Effector memory CD8-positive, alpha-beta T cell (primary cell): ENCODE measurements at regions not wholly inside any gene's neighbourhood (a gene's known extent, or its start where the extent isn't known, plus 50 kb on each side); places are given as distances from the start of the nearest gene placed in this dataset.

Source experiments
- ATAC-seq: fragments of 150-1000 bp; cut with Tn5 transposase; replicated peaks from 2 replicates; pipeline ENCODE4 v1.10.0; 2021; ENCODE audit warnings: mild to moderate bottlenecking, moderate library complexity
- DNase-seq, 3 experiments: peaks; one replicate each; pipeline ENCODE4 v3.0.0; 2021
- H3K27ac Mint-ChIP-seq, 2 donors: one replicate each; pipeline ENCODE4 v1.8.0; 2022; ENCODE audit warnings: mild to moderate bottlenecking in 2 of 2, mixed read lengths in 2 of 2, moderate library complexity in 2 of 2
- H3K27me3 Mint-ChIP-seq, 2 donors: one replicate each; pipeline ENCODE4 v1.8.0; 2022; ENCODE audit warnings: mixed read lengths in 2 of 2
- H3K36me3 Mint-ChIP-seq: one replicate; pipeline ENCODE4 v1.8.0; 2022; ENCODE audit warnings: mild to moderate bottlenecking, moderate library complexity, mixed read lengths; ENCODE audit not compliant: insufficient read depth
- H3K4me1 Mint-ChIP-seq, 2 donors: one replicate each; pipeline ENCODE4 v1.8.0; 2022; ENCODE audit warnings: low read depth in 2 of 2, mixed read lengths in 2 of 2
- H3K4me3 Mint-ChIP-seq, 2 donors: one replicate each; pipeline ENCODE4 v1.8.0; 2022; ENCODE audit warnings: mild to moderate bottlenecking in 2 of 2, mixed read lengths in 2 of 2, moderate library complexity in 2 of 2
- H3K9me3 Mint-ChIP-seq, 2 donors: one replicate each; pipeline ENCODE4 v1.8.0; 2022; ENCODE audit warnings: mixed read lengths in 2 of 2

DNA sequence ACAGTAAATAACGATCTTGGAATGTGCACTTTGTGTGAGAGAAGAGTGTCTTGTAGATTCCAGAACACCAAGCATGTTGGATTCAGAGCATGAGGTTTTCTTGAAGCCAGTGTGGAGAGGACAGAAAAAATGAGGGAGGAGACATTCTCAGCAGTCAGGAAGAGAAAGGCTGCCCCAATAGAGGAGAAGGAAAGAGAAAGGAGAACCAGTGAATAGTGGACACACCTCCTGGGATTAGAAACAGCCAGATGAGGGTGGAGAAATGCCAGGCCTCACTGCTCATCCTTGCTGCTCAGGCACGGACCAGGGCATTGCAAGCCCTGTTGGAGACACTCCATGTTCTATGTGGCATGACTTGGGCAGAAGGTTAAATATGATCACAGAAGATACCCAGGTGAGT is 69.0 kb upstream of the KAZN start:
- no peaks in the 10 kb centered on the region for H3K4me1 Mint-ChIP-seq
- no peak overlapping the region for H3K4me3 Mint-ChIP-seq
- H3K27ac Mint-ChIP-seq: no peak overlapping the region

DNA sequence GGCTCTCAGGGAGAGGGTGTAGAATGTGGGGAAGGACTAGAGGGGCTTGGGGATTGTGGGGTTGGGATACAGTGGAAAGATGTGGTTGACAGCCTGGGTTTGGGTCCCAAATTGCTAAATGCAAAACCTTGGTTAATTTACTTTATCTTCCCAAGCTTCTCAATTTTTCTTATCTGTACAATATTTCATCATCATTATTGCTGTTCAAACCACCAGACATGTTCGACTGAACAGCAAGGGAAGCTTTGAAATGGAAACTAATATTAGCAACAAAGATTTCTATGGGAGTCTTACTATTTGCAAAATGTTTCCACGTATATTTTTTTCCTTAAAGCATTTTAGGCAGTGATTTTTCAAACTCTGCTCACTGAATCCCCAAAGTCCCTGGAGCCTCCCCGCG is 67.0 kb upstream of the KAZN start:
- H3K4me1 Mint-ChIP-seq: no peaks in the 10 kb centered on the region
- no peaks in the 10 kb centered on the region for H3K36me3 Mint-ChIP-seq
- peaks cover 0 to 9% of the 10 kb centered on the region in 2 donors for H3K9me3 Mint-ChIP-seq
- no peak for ATAC-seq
- no peak for DNase-seq
- H3K27me3 Mint-ChIP-seq: peaks cover 7 to 20% of the 10 kb centered on the region in 2 donors
- H3K4me3 Mint-ChIP-seq: no peak overlapping the region
- H3K27ac Mint-ChIP-seq: no peak overlapping the region

More for the DNA sequence above, 69.0 kb upstream of the KAZN start:
- no peak for DNase-seq
- no peak for ATAC-seq
- Mint-ChIP-seq H3K36me3 (no peaks in the 10 kb centered on the region), H3K9me3 (peaks cover 0 to 9% of the 10 kb centered on the region in 2 donors), H3K27me3 (peaks cover 0 to 17% of the 10 kb centered on the region in 2 donors)

DNA sequence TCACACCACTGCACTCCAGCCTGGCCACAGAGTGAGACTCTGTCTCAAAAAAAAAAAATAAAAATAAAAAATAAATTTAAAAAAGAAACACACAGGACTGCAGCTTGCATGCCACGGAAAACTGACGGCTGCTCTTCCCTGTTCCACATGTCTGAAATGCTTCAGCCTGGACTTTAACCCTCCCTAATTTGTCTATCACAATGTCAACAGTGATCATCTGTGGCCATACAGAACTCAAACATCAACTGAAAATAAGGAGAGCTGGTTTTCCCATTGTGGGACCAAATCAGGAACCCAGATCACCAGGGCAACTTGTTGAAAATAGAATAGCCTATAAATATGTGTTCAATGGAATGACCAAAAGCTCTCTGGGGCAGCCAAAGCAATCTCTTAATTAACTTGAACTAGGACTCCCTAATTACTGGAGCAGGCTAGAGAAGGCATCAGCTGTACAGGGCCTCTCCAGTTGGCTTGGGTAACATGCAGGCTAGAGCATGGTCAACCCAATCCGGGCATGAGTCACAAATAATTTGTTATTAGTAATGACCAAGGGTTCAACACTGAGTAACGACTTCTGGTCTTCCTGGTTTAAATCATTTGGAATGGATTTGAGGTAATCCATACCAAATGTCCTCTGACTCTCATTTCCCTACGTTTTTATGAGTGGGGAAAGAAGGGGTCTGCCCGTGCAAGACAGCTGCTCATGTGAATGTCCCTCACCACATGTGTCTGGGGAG is 62.7 kb upstream of the KAZN start:
- no peak overlapping the region for H3K4me3 Mint-ChIP-seq
- no peak overlapping the region for H3K27ac Mint-ChIP-seq
- peaks cover 7 to 11% of the 10 kb centered on the region in 2 donors for H3K27me3 Mint-ChIP-seq
- DNase-seq (no peak), ATAC-seq (no peak)
- H3K4me1 Mint-ChIP-seq: no peaks in the 10 kb centered on the region
- H3K9me3 Mint-ChIP-seq: no peaks in the 10 kb centered on the region
- H3K36me3 Mint-ChIP-seq: no peaks in the 10 kb centered on the region

DNA sequence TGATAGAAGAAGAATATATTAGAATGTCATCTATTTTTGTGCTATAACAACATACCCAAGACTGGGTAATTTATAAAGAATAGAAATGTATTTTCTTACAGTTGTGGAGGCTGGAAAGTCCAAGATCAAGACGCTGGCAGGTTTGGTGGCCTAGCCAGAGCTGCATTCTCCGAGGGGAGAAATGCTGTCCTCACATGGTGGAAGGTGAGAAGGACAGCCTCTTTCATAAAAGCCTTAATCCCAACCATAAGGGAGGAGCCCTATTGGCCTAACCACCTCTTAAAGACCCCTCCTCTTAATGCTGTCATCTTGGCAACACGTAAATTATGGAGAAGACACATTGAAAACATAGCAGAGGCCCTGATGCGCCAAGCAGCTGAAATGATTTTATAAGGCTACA is 60.1 kb upstream of the KAZN start:
- Mint-ChIP-seq H3K36me3 (no peaks in the 10 kb centered on the region), H3K27ac (no peak overlapping the region), H3K4me3 (no peak overlapping the region)

DNA sequence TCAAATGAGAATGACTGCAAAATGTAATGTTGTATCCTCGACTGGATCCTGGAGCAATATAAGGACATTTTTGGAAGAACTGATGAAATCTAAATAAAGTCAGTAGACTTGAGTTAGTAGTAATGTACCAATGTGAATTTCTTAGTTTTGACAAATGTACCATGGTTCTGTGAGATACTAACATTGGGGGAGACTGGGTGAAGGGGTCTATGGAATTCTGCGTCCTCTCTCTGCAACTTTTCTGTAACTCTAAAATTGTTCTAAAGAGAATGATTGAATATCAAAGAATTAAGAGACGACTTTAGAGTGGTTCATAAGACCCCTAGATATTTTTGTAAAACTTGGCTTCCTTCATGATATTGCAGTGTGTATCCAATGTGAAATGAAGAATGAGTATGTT is 59.2 kb upstream of the KAZN start:
- Mint-ChIP-seq H3K27me3 (peaks cover 7 to 17% of the 10 kb centered on the region in 2 donors), H3K36me3 (no peaks in the 10 kb centered on the region), H3K4me1 (no peaks in the 10 kb centered on the region), H3K4me3 (no peak overlapping the region), H3K9me3 (no peaks in the 10 kb centered on the region), H3K27ac (no peak overlapping the region)
- ATAC-seq (no peak), DNase-seq (no peak)

More for the DNA sequence above, 60.1 kb upstream of the KAZN start:
- DNase-seq (no peak), ATAC-seq (no peak)
- H3K27me3 Mint-ChIP-seq: peaks cover 7 to 17% of the 10 kb centered on the region in 2 donors
- no peaks in the 10 kb centered on the region for H3K4me1 Mint-ChIP-seq
- H3K9me3 Mint-ChIP-seq: no peaks in the 10 kb centered on the region

DNA sequence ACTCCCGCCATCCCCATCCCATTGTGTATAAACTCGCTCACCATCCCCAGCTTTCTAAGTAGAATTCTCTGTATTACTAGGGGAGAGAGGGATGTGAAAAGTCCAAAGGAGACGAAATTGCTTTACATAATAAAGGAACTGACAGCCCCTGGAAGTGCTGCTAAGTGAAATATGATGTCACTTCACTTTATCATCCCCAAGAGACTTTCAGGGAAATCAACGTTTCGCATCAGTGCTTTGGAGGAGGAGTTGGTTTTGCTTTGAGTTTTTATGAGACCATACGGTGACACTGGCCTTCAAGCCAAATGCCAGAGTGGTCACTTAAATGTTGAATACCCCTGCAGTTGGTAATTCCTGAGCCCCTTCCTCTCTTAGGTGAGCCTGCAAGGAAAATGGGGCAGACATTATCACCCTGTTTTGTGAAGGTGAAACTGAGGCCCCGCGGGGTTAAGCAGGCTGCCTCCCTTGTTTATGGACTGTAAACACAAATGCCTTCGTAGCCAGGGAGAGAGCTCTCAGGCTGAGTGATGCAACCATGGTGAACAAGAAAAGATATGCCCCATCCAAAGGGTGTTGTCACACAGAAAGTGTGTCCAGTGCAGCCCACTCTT is 58.4 kb upstream of the KAZN start:
- H3K4me3 Mint-ChIP-seq: no peak overlapping the region
- H3K4me1 Mint-ChIP-seq: no peaks in the 10 kb centered on the region
- no peaks in the 10 kb centered on the region for H3K9me3 Mint-ChIP-seq
- H3K27me3 Mint-ChIP-seq: peaks cover 5 to 15% of the 10 kb centered on the region in 2 donors
- H3K27ac Mint-ChIP-seq: no peak overlapping the region
- ATAC-seq (no peak), DNase-seq (no peak)
- no peaks in the 10 kb centered on the region for H3K36me3 Mint-ChIP-seq

DNA sequence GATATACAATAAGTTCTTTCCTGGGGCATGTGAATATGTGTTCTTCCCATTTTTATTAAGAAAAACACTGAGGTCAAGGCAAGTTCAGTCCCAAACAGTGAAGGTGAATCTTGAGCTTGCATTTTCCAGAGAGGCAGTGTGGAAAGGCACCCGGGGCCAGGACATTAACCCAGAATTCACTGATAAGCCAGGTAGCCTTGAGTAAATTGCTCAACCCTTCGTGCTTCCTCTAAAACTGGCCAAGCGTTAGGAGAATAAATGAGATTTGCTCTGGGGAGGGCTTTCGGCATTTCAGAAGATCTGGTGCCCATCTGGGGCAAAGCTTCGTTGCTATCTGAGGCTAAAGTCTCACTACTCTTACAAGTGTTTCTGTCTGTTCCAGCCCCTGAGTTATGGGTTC is 57.1 kb upstream of the KAZN start:
- H3K27me3 Mint-ChIP-seq: peaks cover 15 to 24% of the 10 kb centered on the region in 2 donors
- ATAC-seq (no peak), DNase-seq (no peak)
- H3K36me3 Mint-ChIP-seq: no peaks in the 10 kb centered on the region
- no peak overlapping the region for H3K4me3 Mint-ChIP-seq
- H3K4me1 Mint-ChIP-seq: no peaks in the 10 kb centered on the region
- H3K27ac Mint-ChIP-seq: no peak overlapping the region
- H3K9me3 Mint-ChIP-seq: no peaks in the 10 kb centered on the region

DNA sequence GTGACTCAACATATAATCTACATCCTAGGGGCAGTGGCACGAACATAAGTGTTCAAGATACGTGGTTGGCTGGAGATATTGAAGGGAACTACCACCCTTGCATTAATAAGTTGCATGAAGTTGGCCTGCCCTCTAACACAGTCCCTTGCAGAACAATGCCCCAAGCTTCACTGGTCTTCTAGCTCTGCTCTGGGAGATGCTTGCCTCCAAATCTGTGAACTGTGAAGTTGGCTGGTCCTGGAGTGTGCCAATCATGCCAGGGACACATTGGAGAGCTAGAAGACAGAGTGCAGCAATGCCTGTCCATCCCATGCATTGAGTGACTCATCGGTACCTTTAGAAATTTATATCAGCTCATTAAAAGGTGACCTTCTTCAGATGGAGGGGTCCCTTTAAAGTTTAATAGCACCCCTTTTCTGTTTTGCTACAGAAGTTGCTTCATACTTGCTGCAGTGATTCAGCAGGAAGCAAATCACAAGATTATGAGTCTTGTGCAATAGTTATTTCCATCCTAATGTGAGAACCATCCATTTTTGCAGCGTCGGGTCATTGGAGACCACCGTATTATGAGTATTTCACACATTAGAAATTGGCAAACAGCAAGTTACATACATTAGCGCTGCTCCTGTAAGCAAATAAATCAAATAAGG is 55.2 kb upstream of the KAZN start:
- Mint-ChIP-seq H3K36me3 (no peaks in the 10 kb centered on the region), H3K27me3 (peaks cover 15 to 31% of the 10 kb centered on the region in 2 donors), H3K27ac (no peak overlapping the region), H3K4me3 (no peak overlapping the region), H3K4me1 (no peaks in the 10 kb centered on the region), H3K9me3 (no peaks in the 10 kb centered on the region)
- DNase-seq (no peak), ATAC-seq (no peak)

DNA sequence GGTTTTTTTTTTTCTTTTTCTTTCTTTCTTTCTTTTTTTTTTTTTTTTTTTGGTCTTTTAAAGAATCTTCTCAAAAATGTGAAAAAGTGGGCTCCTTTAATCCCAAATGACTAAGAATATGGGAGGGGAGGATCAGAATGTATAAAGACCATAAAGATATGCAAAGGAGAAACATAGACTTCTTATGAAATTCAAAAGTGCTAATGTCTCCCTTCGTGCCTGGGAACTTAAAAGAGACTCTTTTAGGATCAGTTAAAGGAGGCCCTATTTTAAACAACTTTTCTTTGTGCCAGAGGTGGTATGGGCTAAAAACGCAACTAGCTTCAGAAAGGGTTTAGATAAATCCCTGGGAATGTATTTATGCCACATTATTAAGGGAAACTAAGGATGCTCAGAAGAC is 54.2 kb upstream of the KAZN start:
- Mint-ChIP-seq H3K4me1 (no peaks in the 10 kb centered on the region), H3K27me3 (peaks cover 15 to 31% of the 10 kb centered on the region in 2 donors), H3K9me3 (no peaks in the 10 kb centered on the region), H3K36me3 (no peaks in the 10 kb centered on the region), H3K4me3 (no peak overlapping the region), H3K27ac (no peak overlapping the region)
- DNase-seq: no peak
- ATAC-seq: no peak

DNA sequence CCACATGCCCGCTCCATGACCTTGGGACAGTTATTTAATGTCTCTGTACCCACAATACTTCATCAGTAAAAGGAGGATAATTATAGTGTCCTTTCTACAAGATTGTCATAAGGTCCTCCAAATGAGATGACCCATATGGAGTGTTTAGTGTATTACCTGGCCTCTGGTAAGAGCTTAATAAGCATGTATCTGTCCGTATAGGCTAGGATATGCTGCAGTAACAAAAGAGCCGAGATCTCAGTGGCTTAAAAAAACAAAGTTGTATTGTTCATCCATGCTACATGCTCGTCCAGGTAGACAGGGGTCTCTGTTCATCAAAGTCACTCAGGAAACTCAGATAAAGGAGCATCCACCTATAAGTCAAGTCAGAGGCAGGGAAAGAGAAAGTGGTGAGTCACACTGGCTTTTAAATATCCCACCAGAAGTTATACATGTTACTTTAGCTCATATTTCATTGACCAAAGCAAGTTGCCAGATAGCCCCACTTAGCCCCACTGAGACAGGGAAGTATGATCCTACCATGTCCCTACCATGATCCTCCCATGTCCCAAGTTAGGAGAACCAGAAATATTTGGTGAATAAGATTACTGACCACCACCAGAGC is 53.0 kb upstream of the KAZN start:
- no peaks in the 10 kb centered on the region for H3K4me1 Mint-ChIP-seq
- no peaks in the 10 kb centered on the region for H3K9me3 Mint-ChIP-seq
- DNase-seq: no peak
- no peak overlapping the region for H3K27ac Mint-ChIP-seq
- ATAC-seq: no peak
- H3K27me3 Mint-ChIP-seq: peaks cover 15 to 37% of the 10 kb centered on the region in 2 donors
- no peak overlapping the region for H3K4me3 Mint-ChIP-seq
- H3K36me3 Mint-ChIP-seq: no peaks in the 10 kb centered on the region

DNA sequence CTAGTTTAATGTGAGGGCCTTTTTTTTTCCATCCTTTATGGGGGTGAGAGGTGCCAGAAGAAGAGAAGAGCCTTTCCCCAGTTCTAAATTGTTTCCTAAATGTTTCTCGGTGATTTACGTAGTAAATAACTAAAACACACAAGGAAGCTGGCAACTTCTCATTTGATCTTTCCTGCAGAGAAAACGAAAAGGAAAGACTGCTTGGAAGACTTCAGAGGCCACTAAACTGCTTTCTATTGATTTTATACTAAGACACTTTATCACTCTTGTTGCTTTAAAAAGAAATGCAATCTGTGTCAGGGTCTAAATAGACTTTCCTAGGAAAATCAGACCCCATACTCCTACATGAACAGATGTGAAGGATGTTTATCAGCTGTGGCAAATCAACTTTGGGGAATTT is 52.1 kb upstream of the KAZN start:
- H3K4me1 Mint-ChIP-seq: no peaks in the 10 kb centered on the region
- peaks cover 24 to 39% of the 10 kb centered on the region in 2 donors for H3K27me3 Mint-ChIP-seq
- H3K36me3 Mint-ChIP-seq: no peaks in the 10 kb centered on the region
- H3K4me3 Mint-ChIP-seq: no peak overlapping the region
- no peak for DNase-seq
- no peak for ATAC-seq
- no peak overlapping the region for H3K27ac Mint-ChIP-seq
- H3K9me3 Mint-ChIP-seq: no peaks in the 10 kb centered on the region
